LoVo (cell line): ENCODE measurements at regions not wholly inside any gene's neighbourhood (a gene's known extent, or its start where the extent isn't known, plus 50 kb on each side); places are given as distances from the start of the nearest gene placed in this dataset.
"Not testable (repeated sequence)": the region's sequence is repeated elsewhere in the genome, so short reads cannot be mapped to it uniquely, and the experiment has no call there.

Experiments used
- DNase-seq: peaks from one replicate; pipeline ENCODE4 v3.0.0-alpha.2; 2016; ENCODE audit warnings: low spot score

- DNase-seq, result no peak
Measured at GRCh38 chr3:159366476-159366875, 564.6 kb downstream of the MFSD1 start.

GRCh38 chr3:159371961-159372360, 570.1 kb downstream of the MFSD1 start:
- DNase-seq, result no peak

- DNase-seq, result no peak
Measured at GRCh38 chr3:159378396-159379194, 576.7 kb downstream of the MFSD1 start.

- no peak for DNase-seq
Measured at GRCh38 chr3:159380891-159381290, 579.0 kb downstream of the MFSD1 start.

GRCh38 chr3:159390656-159391212, 588.9 kb downstream of the MFSD1 start:
- no peak for DNase-seq

- not testable (repeated sequence) for DNase-seq
Measured at GRCh38 chr3:159397683-159398082, 591.0 kb upstream of the IL12A start.

GRCh38 chr3:159401069-159401468, 587.6 kb upstream of the IL12A start:
- DNase-seq, result no peak

- not testable (repeated sequence) for DNase-seq
Measured at GRCh38 chr3:159409711-159410110, 578.9 kb upstream of the IL12A start.

- no peak for DNase-seq
Measured at GRCh38 chr3:159413319-159413718, 575.3 kb upstream of the IL12A start.

GRCh38 chr3:159416856-159417255, 571.8 kb upstream of the IL12A start:
- DNase-seq, result no peak

- no peak for DNase-seq
Measured at GRCh38 chr3:159417761-159418160, 570.9 kb upstream of the IL12A start.

GRCh38 chr3:159418571-159419526, 569.8 kb upstream of the IL12A start:
- DNase-seq, result peak; percentile 44

- no peak for DNase-seq
Measured at GRCh38 chr3:159429702-159430101, 558.9 kb upstream of the IL12A start.

GRCh38 chr3:159432682-159433340, 555.8 kb upstream of the IL12A start:
- DNase-seq, result no peak

GRCh38 chr3:159439346-159439745, 549.3 kb upstream of the IL12A start:
- DNase-seq, result no peak

GRCh38 chr3:159441279-159441678, 547.4 kb upstream of the IL12A start:
- no peak for DNase-seq

GRCh38 chr3:159443266-159443665, 545.4 kb upstream of the IL12A start:
- no peak for DNase-seq

GRCh38 chr3:159447841-159448240, 540.8 kb upstream of the IL12A start:
- DNase-seq, result no peak

GRCh38 chr3:159448902-159449301, 539.7 kb upstream of the IL12A start:
- no peak for DNase-seq

- DNase-seq, result no peak
Measured at GRCh38 chr3:159451067-159451466, 537.6 kb upstream of the IL12A start.

- DNase-seq, result no peak
Measured at GRCh38 chr3:159451482-159451881, 537.2 kb upstream of the IL12A start.

- DNase-seq, result no peak
Measured at GRCh38 chr3:159453036-159453435, 535.6 kb upstream of the IL12A start.
